ENCODE measurements at regions not wholly inside any gene's neighbourhood (a gene's known extent, or its start where the extent isn't known, plus 50 kb on each side); places are given as distances from the start of the nearest gene placed in this dataset.
"Not testable (repeated sequence)": the region's sequence is repeated elsewhere in the genome, so short reads cannot be mapped to it uniquely, and the experiment has no call there.

DNA sequence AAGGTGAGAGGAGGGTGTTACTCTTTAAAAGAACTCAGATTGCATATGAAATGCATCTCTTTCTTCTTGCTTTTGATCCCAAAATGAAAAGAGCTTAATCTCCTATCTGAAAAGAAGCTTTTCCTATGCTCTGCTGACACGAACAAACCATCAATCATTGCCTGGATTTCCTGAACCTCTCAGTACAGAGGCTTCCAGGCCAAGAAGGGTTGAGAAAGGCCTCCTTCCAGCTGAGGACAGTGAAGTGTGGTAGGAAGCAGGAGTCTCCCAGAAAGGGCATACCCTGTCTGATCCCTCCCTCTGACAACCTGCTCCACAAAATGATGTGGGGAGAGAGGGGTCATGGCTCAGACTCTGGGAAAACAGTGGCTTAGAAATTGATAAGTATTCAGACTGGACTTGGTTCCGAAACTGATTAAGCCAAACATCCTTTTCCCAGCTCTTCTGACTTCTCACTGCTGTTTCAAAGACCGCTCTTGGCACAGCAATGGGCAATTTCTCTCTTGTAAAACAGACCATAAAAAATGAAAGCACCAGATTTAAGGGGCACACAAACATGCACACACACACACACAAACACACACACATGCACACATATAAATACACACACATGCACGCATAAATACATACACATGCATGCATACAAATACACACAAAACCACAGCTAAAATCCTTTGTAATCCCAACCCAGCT is 310.3 kb downstream of the SIPA1L2 start:
- peaks cover 1% of the 10 kb centered on the region for H3K27me3 Mint-ChIP-seq (ENCODE audit: low read depth)
- H3K4me3 Mint-ChIP-seq, result no peak overlapping the region
- no peaks in the 10 kb centered on the region for H3K36me3 Mint-ChIP-seq (ENCODE audit: low read depth)
- no peak overlapping the region for H3K27ac Mint-ChIP-seq
- no peaks in the 10 kb centered on the region for H3K9me3 Mint-ChIP-seq
- H3K4me1 Mint-ChIP-seq (ENCODE audit: low read depth), result no peaks in the 10 kb centered on the region
- no peak for DNase-seq (ENCODE audit: low spot score)

DNA sequence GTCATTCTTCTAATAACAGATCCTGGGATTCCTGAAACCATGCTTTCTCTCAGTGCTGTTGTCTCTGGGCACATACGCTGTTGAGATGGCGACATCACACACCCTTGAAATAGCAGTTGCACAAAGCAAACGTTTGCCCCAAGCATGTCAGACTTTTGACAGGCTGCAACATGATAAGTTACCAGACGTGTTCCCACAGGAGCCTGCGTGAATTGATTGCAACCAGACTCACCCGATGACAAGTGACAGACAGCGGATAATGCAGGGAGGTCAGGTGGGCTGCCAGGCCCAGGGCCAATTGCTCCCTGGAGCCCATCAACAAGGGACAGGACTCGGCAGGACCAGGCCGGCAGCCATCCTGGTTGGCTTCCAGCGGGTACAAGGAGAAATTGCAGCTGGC is 310.9 kb downstream of the SIPA1L2 start:
- Mint-ChIP-seq H3K27ac (no peak overlapping the region), H3K9me3 (no peaks in the 10 kb centered on the region), H3K36me3 (ENCODE audit: low read depth) (no peaks in the 10 kb centered on the region), H3K27me3 (ENCODE audit: low read depth) (no peaks in the 10 kb centered on the region), H3K4me3 (no peak overlapping the region), H3K4me1 (ENCODE audit: low read depth) (no peaks in the 10 kb centered on the region)
- no peak for DNase-seq (ENCODE audit: low spot score)

- Mint-ChIP-seq H3K4me3 (no peak overlapping the region), H3K4me1 (ENCODE audit: low read depth) (no peaks in the 10 kb centered on the region), H3K9me3 (no peaks in the 10 kb centered on the region), H3K27me3 (ENCODE audit: low read depth) (no peaks in the 10 kb centered on the region), H3K27ac (no peak overlapping the region), H3K36me3 (ENCODE audit: low read depth) (no peaks in the 10 kb centered on the region)
- DNase-seq (ENCODE audit: low spot score), result no peak
Observed at GRCh38 chr1:232318143-232318542, 311.8 kb downstream of the SIPA1L2 start.

DNA sequence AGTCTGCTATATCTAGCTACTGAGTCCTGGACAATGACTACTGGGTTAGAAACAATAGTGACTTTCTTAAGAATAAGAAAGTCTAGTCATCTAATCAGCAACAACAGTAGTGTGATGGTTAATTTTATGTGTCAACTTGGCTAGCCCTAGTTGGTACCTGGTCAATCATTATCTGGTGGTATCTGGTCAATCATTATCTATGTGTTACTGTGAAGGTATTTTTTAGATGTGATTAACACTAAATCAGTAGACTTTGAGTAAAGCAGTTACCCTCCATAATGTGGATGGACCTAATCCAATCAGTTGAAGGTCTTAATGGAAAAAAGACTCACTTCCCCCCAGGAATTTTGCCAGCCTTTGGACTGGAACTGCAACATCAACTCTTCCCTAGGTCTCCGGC is 312.6 kb downstream of the SIPA1L2 start:
- Mint-ChIP-seq H3K4me1 (ENCODE audit: low read depth) (no peaks in the 10 kb centered on the region), H3K27ac (no peak overlapping the region), H3K9me3 (no peaks in the 10 kb centered on the region), H3K36me3 (ENCODE audit: low read depth) (no peaks in the 10 kb centered on the region), H3K4me3 (no peak overlapping the region), H3K27me3 (ENCODE audit: low read depth) (no peaks in the 10 kb centered on the region)
- no peak for DNase-seq (ENCODE audit: low spot score)

- H3K36me3 Mint-ChIP-seq (ENCODE audit: low read depth), result no peaks in the 10 kb centered on the region
- DNase-seq (ENCODE audit: low spot score), result no peak
- H3K4me1 Mint-ChIP-seq (ENCODE audit: low read depth), result no peaks in the 10 kb centered on the region
- no peak overlapping the region for H3K4me3 Mint-ChIP-seq
- H3K27me3 Mint-ChIP-seq (ENCODE audit: low read depth), result no peaks in the 10 kb centered on the region
- no peaks in the 10 kb centered on the region for H3K9me3 Mint-ChIP-seq
- H3K27ac Mint-ChIP-seq, result no peak overlapping the region
Observed at GRCh38 chr1:232316864-232317263, 313.1 kb downstream of the SIPA1L2 start.

DNA sequence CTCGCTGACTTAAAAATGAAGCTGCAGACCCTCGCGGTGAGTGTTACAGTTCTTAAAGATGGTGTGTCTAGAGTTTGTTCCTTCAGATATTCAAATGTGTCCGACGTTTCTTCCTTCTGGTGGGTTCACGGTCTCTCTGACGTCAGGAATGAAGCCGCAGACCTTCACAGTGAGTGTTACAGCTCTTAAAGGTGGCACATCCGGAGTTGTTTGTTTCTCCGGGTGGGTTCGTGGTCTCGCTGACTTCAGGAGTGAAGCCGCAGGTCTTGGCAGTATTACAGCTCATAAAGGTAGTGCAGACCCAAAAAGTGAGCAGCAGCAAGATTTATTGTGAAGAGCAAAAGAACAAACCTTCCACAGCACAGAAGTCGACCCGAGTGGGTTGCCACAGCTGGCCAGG is 316.1 kb downstream of the SIPA1L2 start:
- not testable (repeated sequence) for H3K4me1 Mint-ChIP-seq (ENCODE audit: low read depth); H3K4me3 Mint-ChIP-seq; H3K36me3 Mint-ChIP-seq (ENCODE audit: low read depth); DNase-seq (ENCODE audit: low spot score); H3K27ac Mint-ChIP-seq; H3K27me3 Mint-ChIP-seq (ENCODE audit: low read depth); H3K9me3 Mint-ChIP-seq

- Mint-ChIP-seq H3K27me3 (ENCODE audit: low read depth) (peaks cover 7% of the 10 kb centered on the region), H3K27ac (no peak overlapping the region), H3K4me1 (ENCODE audit: low read depth) (no peaks in the 10 kb centered on the region), H3K36me3 (ENCODE audit: low read depth) (no peaks in the 10 kb centered on the region), H3K4me3 (no peak overlapping the region), H3K9me3 (no peaks in the 10 kb centered on the region)
- no peak for DNase-seq (ENCODE audit: low spot score)
Observed at GRCh38 chr1:232310541-232310940, 319.4 kb downstream of the SIPA1L2 start.

DNA sequence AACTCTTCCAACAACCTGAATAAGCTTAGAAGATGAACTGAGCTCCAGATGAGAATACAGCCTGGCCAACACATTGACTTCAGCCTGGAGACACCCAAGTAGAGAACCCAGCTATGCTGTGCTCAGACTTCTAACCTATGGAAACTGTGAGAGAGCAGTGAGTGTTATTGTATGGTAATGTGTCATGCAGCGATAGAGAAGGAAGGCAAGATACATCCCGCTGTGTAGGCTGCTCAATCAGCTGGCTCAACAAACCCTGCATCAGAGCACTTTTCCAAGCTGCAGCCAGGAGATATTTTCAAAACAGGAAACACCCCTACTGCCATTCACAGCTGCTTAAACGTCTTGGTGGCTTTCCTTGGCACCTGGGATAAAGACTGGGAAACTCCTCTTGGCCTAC is 321.3 kb downstream of the SIPA1L2 start:
- H3K9me3 Mint-ChIP-seq, result no peaks in the 10 kb centered on the region
- DNase-seq (ENCODE audit: low spot score), result no peak

GRCh38 chr1:232307296-232308017 is 322.5 kb downstream of the SIPA1L2 start:
- H3K27me3 Mint-ChIP-seq (ENCODE audit: low read depth), result peaks cover 7% of the 10 kb centered on the region
- H3K4me3 Mint-ChIP-seq, result no peak overlapping the region
- H3K9me3 Mint-ChIP-seq, result no peaks in the 10 kb centered on the region
- H3K27ac Mint-ChIP-seq, result no peak overlapping the region
- H3K36me3 Mint-ChIP-seq (ENCODE audit: low read depth), result no peaks in the 10 kb centered on the region
- H3K4me1 Mint-ChIP-seq (ENCODE audit: low read depth), result no peaks in the 10 kb centered on the region
- DNase-seq (ENCODE audit: low spot score), result no peak

More for the DNA sequence above, 321.3 kb downstream of the SIPA1L2 start:
- Mint-ChIP-seq H3K4me1 (ENCODE audit: low read depth) (no peaks in the 10 kb centered on the region), H3K27me3 (ENCODE audit: low read depth) (peaks cover 7% of the 10 kb centered on the region), H3K27ac (no peak overlapping the region), H3K36me3 (ENCODE audit: low read depth) (no peaks in the 10 kb centered on the region), H3K4me3 (no peak overlapping the region)

DNA sequence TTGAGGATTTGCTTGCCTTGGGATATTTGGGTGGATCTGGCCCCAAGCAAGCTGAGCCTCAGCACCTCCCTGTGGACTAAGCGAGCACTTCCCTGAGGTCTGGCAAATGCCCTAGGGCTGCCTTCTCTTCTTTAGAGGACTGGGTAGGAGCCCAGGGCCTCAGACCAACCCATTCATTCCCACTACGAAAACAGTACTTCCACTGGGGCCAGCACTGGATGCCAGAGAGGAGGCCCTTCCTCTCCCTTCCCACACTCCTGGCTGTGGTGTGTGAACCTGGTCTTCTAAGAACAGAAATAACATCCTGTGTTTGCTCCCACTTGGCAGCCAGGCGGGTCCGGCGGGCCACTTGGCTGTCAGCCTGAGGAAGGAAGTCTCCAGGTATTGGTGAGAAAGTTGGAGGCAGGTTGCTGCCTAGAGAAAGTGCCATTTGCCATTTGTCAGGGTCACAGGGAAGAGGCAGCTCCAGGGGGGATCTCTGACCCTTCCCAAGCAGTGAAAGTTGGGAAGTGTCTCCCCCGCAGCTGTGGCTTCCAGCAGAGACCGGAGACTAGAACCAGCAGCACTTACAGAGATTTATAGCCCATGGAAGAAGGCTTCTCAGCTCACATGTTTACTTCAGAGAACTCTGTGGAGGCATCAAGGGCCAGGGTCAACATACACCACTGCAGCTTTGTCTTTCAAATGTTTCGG is 323.5 kb downstream of the SIPA1L2 start:
- H3K27ac Mint-ChIP-seq, result no peak overlapping the region
- H3K4me1 Mint-ChIP-seq (ENCODE audit: low read depth), result no peaks in the 10 kb centered on the region
- H3K9me3 Mint-ChIP-seq, result no peaks in the 10 kb centered on the region
- H3K4me3 Mint-ChIP-seq, result no peak overlapping the region
- H3K27me3 Mint-ChIP-seq (ENCODE audit: low read depth), result peaks cover 7% of the 10 kb centered on the region
- H3K36me3 Mint-ChIP-seq (ENCODE audit: low read depth), result no peaks in the 10 kb centered on the region
- no peak for DNase-seq (ENCODE audit: low spot score)

- DNase-seq (ENCODE audit: low spot score), result no peak
- Mint-ChIP-seq H3K4me3 (no peak overlapping the region), H3K27me3 (ENCODE audit: low read depth) (peaks cover 7% of the 10 kb centered on the region), H3K9me3 (no peaks in the 10 kb centered on the region), H3K27ac (no peak overlapping the region), H3K4me1 (ENCODE audit: low read depth) (no peaks in the 10 kb centered on the region), H3K36me3 (ENCODE audit: low read depth) (no peaks in the 10 kb centered on the region)
Observed at GRCh38 chr1:232305050-232305449, 324.9 kb downstream of the SIPA1L2 start.

- H3K36me3 Mint-ChIP-seq (ENCODE audit: low read depth), result no peaks in the 10 kb centered on the region
- H3K4me1 Mint-ChIP-seq (ENCODE audit: low read depth), result no peaks in the 10 kb centered on the region
- no peaks in the 10 kb centered on the region for H3K9me3 Mint-ChIP-seq
- no peak overlapping the region for H3K27ac Mint-ChIP-seq
- H3K27me3 Mint-ChIP-seq (ENCODE audit: low read depth), result peaks cover 3% of the 10 kb centered on the region
- no peak for DNase-seq (ENCODE audit: low spot score)
- no peak overlapping the region for H3K4me3 Mint-ChIP-seq
Observed at GRCh38 chr1:232303222-232303620, 326.7 kb downstream of the SIPA1L2 start.

DNA sequence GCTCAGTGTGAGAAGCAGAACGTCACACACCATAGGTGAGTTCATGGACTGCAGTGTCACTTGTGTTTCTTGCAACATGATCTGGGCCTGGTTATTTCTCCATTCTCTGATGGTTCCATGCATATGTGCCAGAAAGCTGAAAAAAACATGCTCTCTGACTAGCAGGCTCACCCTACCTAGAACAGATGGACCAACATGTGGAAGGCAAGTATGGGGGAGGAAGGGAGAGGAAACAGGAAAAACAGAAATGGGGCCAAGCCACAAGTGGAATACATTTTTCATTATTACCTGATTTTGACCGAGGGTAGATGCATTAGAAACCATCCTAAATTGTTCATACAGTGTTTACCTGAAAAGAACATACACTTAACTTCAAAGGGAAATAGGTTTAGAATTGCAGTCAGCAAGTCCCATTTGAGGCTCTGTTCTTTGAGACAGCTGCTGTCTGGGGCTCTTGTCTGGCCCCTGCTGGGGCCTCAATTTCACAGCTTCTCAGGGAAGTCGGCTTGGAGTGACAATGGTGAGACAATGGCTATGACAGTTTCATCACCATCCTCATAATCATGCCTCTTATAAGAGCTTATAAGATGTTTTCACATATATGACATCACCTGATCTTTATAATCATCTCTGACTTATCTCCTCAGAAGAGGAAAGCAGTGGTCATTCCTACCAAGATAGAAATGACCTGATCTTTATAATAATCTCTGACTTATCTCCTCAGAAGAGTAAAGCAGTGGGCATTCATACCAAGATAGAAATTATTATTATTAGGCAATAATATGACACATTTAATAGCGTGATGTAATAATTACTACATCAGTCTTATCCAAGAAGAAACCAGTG is 327.3 kb downstream of the SIPA1L2 start:
- no peaks in the 10 kb centered on the region for H3K4me1 Mint-ChIP-seq (ENCODE audit: low read depth)
- DNase-seq (ENCODE audit: low spot score), result no peak
- H3K27ac Mint-ChIP-seq, result no peak overlapping the region
- H3K36me3 Mint-ChIP-seq (ENCODE audit: low read depth), result no peaks in the 10 kb centered on the region
- H3K9me3 Mint-ChIP-seq, result no peaks in the 10 kb centered on the region
- H3K27me3 Mint-ChIP-seq (ENCODE audit: low read depth), result no peaks in the 10 kb centered on the region
- H3K4me3 Mint-ChIP-seq, result no peak overlapping the region

- no peak for DNase-seq (ENCODE audit: low spot score)
- Mint-ChIP-seq H3K4me3 (no peak overlapping the region), H3K4me1 (ENCODE audit: low read depth) (no peaks in the 10 kb centered on the region), H3K36me3 (ENCODE audit: low read depth) (no peaks in the 10 kb centered on the region), H3K27me3 (ENCODE audit: low read depth) (no peaks in the 10 kb centered on the region), H3K9me3 (no peaks in the 10 kb centered on the region), H3K27ac (no peak overlapping the region)
Observed at GRCh38 chr1:232301246-232301645, 328.7 kb downstream of the SIPA1L2 start.

Measured in T-helper 2 cell treated with Interferon-gamma antibody and Interleukin-4, amounts not matched to agents 5 μg/mL and 100 μg/mL, for 36 hours (primary cell).